ENCODE measurements at regions not wholly inside any gene's neighbourhood (a gene's known extent, or its start where the extent isn't known, plus 50 kb on each side); places are given as distances from the start of the nearest gene placed in this dataset.
A peak's percentile ranks its signal among the peaks of the same experiment; 100 is the strongest.

- Histone ChIP-seq H3K4me1 (ENCODE audit: control insufficient read depth in 1 of 2, insufficient read depth in 2 of 2, low read length in 2 of 2) (peaks cover 37 to 63% of the 10 kb centered on the region in 2 experiments), H3K4me2 (ENCODE audit: low read length) (no peak overlapping the region), H3K4me3 (replicated peaks in 1 of 2; ENCODE audit: low read depth in 1 of 2, low read length in 2 of 2) (no peak overlapping the region), H3K36me3 (ENCODE audit: control insufficient read depth in 1 of 2, insufficient read depth in 2 of 2, low read length in 2 of 2) (no peaks in the 10 kb centered on the region), H2AFZ (ENCODE audit: low read depth, low read length, poor library complexity, severe bottlenecking) (no peak overlapping the region), H3K27ac (ENCODE audit: low read depth, low read length) (no peak overlapping the region), H4K20me1 (ENCODE audit: insufficient read depth) (no peaks in the 10 kb centered on the region), H3K27me3 (ENCODE audit: insufficient read depth, low read length) (no peaks in the 10 kb centered on the region), H3K9me2 (ENCODE audit: insufficient read depth) (no peaks in the 10 kb centered on the region), H3K9me3 (ENCODE audit: control insufficient read depth in 1 of 2, insufficient read depth in 1 of 2, low read depth in 1 of 2, low read length in 2 of 2) (no peaks in the 10 kb centered on the region), H3K9ac (ENCODE audit: low read length) (no peak overlapping the region), H3K79me2 (ENCODE audit: insufficient read depth, low read length) (no peaks in the 10 kb centered on the region)
- DNase-seq (ENCODE audit: low read depth, low spot score), result no peak
- ChIA-PET CTCF (no interaction called here), RAD21 (ENCODE audit: low non-redundant PET in 1 of 2, low total read pairs in 2 of 2, uncharacterized antibody in 2 of 2, unreplicated experiment in 2 of 2) (no interaction called here), POLR2A (no interaction called here)
- TF ChIP-seq SRF (IDR thresholded peaks at IDR 0.05; ENCODE audit: low read depth) (no peak), CTCF (IDR thresholded peaks at IDR 0.05 in 2 of 3, conservative IDR thresholded peaks at IDR 0.05 in 1 of 3; ENCODE audit: borderline replicate concordance in 1 of 3, insufficient read depth in 1 of 3, low read depth in 2 of 3, low read length in 2 of 3) (peak in 1 of 3 experiments; percentile 8; a peak in 1 of 6 replicates)
- no peak for ATAC-seq
- no TSS peak for BruUV-seq (replicated peaks)
- intact Hi-C loops (cut with micrococcal nuclease), result no loop called here
Observed at GRCh38 chr4:4755306-4755705, 104.2 kb upstream of the MSX1 start.

GRCh38 chr4:4754641-4755040 is 104.8 kb upstream of the MSX1 start:
- ChIA-PET POLR2A (no interaction called here), RAD21 (ENCODE audit: low non-redundant PET in 1 of 2, low total read pairs in 2 of 2, uncharacterized antibody in 2 of 2, unreplicated experiment in 2 of 2) (no interaction called here), CTCF (no interaction called here)
- no peak overlapping the region for H3K27ac ChIP-seq (ENCODE audit: low read depth, low read length)
- no peaks in the 10 kb centered on the region for H3K9me2 ChIP-seq (ENCODE audit: insufficient read depth)
- H3K9me3 ChIP-seq (ENCODE audit: control insufficient read depth in 1 of 2, insufficient read depth in 1 of 2, low read depth in 1 of 2, low read length in 2 of 2), result no peaks in the 10 kb centered on the region
- H3K79me2 ChIP-seq (ENCODE audit: insufficient read depth, low read length), result no peaks in the 10 kb centered on the region
- H3K9ac ChIP-seq (ENCODE audit: low read length), result no peak overlapping the region
- intact Hi-C loops (cut with micrococcal nuclease), result no loop called here
- ATAC-seq, result no peak
- no peak for DNase-seq (ENCODE audit: low read depth, low spot score)
- H3K4me2 ChIP-seq (ENCODE audit: low read length), result no peak overlapping the region
- peaks cover 30 to 57% of the 10 kb centered on the region in 2 experiments for H3K4me1 ChIP-seq (ENCODE audit: control insufficient read depth in 1 of 2, insufficient read depth in 2 of 2, low read length in 2 of 2)
- no peak overlapping the region for H3K4me3 ChIP-seq (replicated peaks in 1 of 2; ENCODE audit: low read depth in 1 of 2, low read length in 2 of 2)
- no TSS peak for BruUV-seq (replicated peaks)
- no peaks in the 10 kb centered on the region for H3K36me3 ChIP-seq (ENCODE audit: control insufficient read depth in 1 of 2, insufficient read depth in 2 of 2, low read length in 2 of 2)
- H4K20me1 ChIP-seq (ENCODE audit: insufficient read depth), result no peaks in the 10 kb centered on the region
- H3K27me3 ChIP-seq (ENCODE audit: insufficient read depth, low read length), result no peaks in the 10 kb centered on the region
- H2AFZ ChIP-seq (ENCODE audit: low read depth, low read length, poor library complexity, severe bottlenecking), result no peak overlapping the region
- no peak for TF ChIP-seq EZH2 (IDR thresholded peaks at IDR 0.05)
- no peak for TF ChIP-seq CBX3 (IDR thresholded peaks at IDR 0.05; ENCODE audit: low read depth)
- TF ChIP-seq SIN3A (IDR thresholded peaks at IDR 0.05; ENCODE audit: low read depth), result no peak
- no peak for TF ChIP-seq RAD21 (IDR thresholded peaks at IDR 0.05; ENCODE audit: low read depth)
- no peak for TF ChIP-seq ZNF274 (IDR thresholded peaks at IDR 0.05; ENCODE audit: low read depth, low read length)
- TF ChIP-seq JUND (IDR thresholded peaks at IDR 0.05), result no peak
- TF ChIP-seq SP1 (IDR thresholded peaks at IDR 0.05; ENCODE audit: low read depth), result no peak
- TF ChIP-seq ATF3 (IDR thresholded peaks at IDR 0.05), result no peak
- no peak for TF ChIP-seq REST (IDR thresholded peaks at IDR 0.05; ENCODE audit: low read depth)
- no peak for TF ChIP-seq POLR2AphosphoS5 (IDR thresholded peaks at IDR 0.05; ENCODE audit: low read depth, low read length)
- no peak for TF ChIP-seq MAX (IDR thresholded peaks at IDR 0.05)
- TF ChIP-seq CEBPB (IDR thresholded peaks at IDR 0.05; ENCODE audit: low read depth), result no peak
